NCI-H526 (cell line): ENCODE measurements at regions not wholly inside any gene's neighbourhood (a gene's known extent, or its start where the extent isn't known, plus 50 kb on each side); places are given as distances from the start of the nearest gene placed in this dataset.
"Not testable (repeated sequence)": the region's sequence is repeated elsewhere in the genome, so short reads cannot be mapped to it uniquely, and the experiment has no call there.

ENCODE experiments used
- DNase-seq, 2 experiments: peaks; one replicate each; lab custom pipeline; 2025; lab: John Stamatoyannopoulos, UW

DNA sequence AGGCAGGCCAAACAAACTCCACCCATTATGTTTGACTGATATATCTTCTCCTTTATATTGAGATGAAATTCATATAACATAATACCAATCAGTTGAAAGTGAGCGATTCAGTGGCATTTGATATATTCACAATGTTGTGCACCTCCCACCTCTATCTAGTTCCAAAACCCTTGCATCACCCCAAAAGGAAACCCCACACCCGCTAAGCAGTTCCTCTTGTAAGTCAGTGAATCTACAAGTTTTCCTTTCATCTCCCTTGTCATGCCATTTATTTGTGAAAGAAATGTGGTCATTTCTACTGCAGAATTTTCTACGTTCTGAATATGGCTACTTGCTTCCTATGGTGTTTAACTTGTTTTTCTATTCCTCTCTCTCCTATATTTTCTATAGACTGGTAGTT is 99.4 kb upstream of the PTPN3 start:
- DNase-seq: no peak

DNA sequence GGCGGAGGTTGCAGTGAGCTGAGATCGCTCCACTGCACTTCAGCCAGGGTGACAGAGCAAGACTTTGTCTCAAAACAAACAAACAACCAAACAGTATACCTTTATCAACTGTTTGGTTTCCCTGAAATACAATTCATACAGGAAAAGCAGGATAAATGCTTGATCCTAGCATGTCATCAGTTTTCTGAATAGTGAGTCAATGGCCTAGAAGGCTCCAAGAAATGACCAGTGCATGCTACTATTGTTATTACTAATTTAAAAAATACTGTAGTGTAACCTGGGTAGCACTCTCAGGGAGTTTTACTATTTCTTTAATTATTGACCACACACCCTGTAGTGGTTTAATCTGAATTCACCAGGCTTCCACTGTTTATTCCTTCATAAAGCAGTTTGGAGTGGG is 101.0 kb upstream of the PTPN3 start:
- DNase-seq: no peak

DNA sequence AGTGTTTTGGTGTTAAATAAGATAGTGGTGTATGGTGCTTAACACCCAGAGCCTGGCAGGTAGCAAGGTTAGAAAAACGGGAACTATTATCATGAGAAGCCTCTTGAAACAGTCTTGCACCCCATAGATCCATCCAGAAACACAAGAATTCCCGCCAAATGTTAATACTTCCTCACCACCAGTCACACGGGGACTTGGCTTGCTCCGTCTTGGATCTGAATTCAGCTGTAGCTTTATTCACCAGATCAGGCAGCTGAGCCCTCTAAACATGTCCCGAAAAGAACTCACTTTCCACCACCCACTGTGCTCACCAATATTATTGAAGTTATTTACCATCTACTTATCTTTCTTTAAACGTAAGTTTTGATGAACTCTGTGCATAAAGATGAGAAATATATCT is 101.6 kb upstream of the PTPN3 start:
- DNase-seq: no peak

DNA sequence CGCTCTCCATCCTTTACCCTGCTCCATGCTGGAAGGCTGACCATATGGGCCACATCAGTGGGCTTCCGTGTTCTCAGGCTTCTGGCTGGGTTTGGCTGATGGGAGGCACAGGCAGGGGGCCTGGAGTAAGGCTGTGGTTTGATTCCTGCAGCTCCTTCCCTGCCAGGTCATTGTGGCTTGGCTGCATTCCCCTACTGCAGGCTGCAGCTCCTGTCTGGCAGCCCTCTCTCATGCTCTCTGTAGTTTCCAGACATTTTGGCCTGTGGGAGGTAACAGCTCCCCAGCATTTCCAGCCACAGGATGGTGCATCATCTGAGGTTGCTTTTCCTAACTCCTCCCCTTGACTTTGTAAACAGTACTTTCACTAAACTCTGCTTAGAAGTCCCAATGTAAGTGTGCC is 102.0 kb upstream of the PTPN3 start:
- no peak for DNase-seq

DNA sequence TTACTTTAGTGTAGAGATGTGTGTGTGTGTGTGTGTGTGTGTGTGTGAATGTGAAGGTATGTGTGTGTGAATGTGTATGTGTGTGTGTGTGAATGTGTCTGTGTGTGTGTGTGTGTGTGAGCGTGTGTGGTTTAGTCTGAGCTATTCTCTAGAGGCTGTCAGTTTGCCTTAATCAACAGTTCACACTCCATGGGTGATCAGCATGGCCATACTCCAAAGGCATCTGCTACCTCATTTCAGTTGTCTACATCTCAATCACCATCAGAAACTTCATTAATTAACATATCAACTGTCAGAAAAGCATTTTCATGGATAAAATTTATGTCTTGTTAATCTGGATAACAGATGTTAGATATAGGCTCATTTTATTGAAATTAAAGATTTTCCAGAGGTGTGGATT is 103.1 kb upstream of the PTPN3 start:
- no peak for DNase-seq

DNA sequence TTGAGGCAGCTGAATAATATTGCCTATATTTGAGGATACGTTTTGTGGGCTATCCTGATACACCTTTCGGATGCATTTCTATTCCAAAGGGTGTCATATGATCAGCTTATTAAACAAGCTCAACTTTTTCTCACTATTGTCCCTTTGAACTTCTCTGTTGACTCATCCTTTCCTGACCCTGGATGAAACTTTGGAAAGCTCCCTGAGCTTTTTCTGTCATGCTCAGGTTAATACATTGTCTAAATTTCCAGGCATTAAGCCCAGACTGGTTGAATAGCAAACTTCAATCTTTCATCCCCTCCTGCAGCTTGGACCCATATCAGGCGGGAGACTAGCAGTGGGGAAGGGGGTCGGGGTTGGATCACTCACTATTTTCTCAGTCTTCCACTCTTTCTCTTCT is 104.9 kb upstream of the PTPN3 start:
- DNase-seq: no peak

DNA sequence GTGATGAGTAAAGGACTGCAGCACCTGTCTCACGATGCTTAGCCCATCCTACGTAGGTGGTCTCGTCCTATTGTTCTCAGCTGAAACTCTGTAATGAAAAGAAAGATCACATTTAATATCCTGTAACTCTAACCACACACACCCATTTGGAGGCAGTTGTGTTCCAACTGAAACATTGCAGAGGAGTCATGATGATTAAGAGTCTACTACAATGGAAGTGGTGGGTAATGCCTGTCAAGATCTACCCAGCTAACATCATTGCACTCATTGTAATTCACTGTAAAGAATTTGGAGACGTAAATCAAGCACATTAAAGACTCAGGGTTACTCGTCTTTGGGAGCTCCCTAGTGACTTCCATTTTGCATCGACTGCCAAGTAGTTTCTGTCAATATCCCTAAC is 106.0 kb upstream of the PTPN3 start:
- no peak for DNase-seq

DNA sequence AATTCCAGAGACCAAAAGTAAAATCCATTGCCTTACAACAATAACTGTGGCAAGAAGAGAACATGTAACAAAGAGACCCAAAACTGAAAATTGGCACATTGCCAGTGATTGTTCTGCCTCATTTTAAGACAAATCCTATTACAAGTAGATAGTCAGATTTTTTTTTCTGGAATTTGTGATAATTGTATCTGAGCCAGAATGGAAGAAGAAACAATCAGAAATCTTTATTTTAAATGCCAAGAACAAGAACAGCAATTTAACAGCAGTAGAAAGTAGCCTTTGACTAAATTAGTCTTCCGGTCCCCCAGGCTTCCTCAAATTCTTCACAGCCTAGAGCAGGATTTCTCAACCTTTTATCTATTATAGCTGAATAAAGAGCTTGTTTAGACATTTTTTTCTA is 106.7 kb upstream of the PTPN3 start:
- DNase-seq: no peak

DNA sequence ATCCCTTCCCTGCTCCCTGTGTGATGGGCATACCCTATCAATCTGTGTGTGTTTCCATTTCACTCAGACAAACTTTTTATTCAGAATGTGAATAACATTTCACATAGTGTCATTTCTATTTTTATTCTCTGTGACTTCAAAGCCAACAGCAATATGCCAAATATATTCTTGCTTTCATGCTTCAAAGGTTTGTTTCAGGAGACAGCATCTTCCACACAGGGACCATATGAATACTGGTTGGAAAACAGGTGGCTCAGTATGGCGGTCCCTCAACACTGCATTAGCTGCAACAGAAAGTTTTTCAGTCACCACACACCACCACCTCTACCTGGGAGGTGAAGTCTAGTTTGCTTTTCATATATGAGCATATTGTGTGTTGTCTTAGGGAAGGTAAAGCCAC is 111.0 kb upstream of the PTPN3 start:
- no peak for DNase-seq

DNA sequence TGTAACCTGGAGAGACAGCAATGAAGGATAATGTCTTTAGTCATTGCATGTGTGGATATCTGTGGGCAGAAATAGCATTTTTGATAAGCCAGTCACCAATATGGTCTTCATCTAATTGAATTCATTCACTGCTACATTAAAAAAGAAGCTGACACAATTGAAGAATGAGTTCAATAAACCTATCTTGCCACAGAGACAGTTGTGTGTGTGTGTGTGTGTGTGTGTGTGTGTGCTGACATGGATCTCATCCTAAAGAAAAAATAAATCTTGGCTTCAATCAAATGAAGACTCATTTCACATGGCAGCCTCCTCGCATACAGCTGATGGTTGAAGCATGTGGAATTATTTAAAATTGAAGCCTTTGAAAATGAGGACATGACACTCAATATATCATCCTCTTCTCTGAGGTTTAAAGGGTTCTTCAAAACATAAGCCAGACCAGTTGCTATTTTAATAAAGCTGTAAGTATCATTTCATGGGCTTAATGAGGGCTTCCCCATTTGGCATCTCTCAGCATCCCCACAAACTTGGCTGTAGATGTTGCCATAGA is 118.5 kb upstream of the PTPN3 start:
- no peak for DNase-seq

DNA sequence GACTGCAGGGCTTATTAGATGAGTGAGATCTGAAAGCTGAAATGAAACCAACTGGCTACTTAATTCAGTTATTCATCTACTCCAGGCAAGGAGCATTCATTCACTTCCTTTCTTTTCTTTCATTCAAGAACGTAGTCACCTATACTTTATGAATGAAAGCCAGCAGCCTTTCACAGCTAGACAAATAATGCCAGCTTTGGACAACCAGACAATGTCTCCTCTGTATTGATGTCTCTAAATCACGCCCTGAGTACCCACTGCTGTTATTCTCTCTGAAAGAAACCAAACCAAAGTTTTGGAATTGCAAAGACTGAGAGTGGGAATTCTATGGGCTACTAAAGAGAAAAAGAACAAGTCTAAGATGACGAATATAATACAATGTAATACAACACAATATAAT is 121.2 kb upstream of the PTPN3 start:
- DNase-seq: no peak

DNA sequence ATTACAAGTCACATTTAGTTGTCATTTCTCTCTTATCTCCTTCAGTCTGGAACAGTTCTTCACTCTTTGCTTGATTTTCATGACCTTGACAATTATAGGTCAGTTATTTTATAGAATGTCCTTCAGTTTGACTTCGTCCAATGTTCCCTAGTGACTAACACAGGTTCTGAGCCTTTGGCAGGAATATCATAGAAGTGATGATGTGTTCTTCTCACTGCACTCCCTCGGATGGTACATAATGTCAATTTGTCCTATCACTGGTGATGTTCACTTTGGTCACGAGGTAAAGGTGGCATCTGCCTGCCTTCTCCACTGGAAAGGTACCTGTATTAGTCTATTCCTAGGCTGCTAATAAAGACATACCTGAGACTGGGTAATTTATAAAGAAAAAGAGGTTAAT is 126.0 kb upstream of the PTPN3 start:
- no peak for DNase-seq

DNA sequence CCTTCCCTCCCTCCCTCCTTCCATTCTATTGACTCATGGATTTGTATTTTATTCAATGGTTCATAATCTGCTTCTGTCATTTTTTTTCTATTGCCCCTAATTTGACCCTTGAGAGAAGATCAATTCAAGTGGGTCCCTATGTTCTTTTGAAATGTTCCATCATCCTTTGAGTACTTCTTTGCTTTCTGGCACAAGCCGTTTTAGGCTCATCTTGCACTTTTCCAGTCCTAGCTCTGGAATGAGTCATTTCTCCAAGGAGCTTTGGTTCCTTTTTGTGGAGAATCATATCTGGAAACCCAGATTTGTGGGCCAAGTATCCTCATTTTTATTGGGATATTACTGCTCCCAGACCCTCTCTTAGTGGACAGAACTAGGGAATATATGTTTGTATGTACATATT is 126.8 kb upstream of the PTPN3 start:
- no peak for DNase-seq

DNA sequence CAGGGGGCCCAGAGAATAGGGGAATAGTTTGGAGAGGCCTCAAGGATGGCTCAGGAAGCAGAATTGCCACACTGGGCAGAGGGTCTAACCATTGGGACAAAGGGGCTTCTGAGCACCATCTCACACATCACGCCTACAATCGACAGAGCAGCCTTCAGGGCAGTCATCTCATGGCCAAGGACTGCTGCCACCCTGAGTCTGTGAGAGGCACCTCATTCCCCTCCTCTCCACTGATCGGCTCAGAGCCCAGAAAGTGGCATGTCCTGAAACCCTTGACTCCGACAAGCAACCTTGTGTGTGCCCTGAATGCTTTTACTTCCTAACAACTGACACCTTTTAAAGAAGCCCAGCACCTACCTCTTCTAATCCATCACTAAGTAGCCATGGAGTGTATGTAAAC is 128.9 kb upstream of the PTPN3 start:
- DNase-seq: no peak

DNA sequence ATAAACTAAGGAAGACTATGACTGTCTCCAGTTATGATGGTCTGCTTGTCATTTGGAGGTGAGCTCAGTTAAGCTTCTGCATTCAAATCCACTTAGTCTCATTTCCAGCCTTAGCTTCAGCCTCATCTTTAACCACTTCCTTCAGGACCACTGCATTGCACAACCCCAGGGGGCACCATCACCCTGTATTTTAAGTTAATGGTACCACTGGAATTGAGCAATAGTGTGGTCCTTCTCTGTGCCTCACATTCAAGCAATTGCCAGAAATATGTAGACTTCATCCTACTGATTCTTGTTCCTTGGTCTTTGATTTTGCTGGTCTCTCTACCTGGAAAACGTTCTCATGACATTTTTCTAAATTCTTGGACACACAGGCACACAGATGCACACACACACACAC is 131.5 kb upstream of the PTPN3 start:
- no peak for DNase-seq

DNA sequence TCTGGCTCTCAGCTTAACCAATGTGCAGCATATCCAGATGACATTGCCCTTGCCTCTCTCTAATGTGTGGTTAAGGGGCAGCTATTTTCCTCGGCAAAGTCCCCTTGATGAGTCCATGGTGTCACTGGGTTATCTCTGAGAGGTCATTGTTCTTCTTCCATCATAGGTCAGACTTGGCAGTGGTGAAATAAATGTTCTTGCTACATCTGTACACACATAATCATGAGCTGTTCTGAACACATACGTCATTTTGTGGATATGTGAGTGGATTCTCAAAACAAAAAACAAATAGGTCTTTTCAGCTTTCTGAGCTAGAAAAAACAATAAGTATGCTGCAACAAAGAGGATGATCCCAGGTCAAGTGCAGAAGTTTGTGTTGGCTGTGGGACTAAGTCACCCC is 134.7 kb upstream of the PTPN3 start:
- no peak for DNase-seq

DNA sequence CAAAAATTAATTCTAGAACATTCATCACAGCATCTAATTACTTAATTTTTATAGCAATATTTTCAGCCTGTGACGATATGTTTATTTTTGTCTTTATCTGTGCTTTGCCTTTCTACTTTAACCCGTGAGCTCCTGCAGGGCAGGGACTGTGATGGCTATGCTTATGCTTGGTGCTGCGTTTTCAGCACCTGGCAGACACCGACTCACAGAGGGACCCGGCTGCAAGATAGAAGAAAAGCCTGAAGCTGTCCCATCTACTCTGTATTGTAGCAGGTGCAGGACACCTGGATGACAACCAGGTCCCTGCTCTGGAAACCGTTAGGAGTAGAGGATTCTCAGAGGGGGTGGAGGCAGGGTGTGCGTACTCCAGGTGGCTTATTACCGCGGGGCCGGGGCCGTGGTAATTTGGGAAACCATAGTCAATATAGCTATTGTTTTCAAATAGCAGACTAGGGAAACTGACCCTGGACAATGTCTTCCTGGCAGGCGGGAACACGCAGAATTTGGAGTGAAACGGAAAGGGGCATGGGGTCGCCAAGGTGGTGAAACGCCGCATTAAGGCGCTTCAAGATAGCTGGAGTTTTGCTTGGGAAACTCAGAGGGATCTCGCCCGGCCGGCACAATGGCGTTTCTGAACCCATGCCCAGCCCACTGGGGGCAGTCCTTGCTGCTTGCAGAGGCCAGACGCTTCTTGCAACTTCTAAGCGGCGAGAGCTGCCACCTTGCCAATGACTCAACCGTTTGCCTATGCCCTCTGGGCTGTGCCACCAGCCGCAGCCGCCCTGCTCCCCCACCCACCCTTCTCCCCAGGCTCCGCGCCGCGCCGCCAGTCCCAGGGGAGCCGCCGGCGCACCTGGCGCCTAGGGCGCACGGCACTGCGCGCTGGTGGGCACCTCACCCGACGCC is 140.1 kb upstream of the PALM2AKAP2 start:
- DNase-seq: peak; percentile 30 to 73

DNA sequence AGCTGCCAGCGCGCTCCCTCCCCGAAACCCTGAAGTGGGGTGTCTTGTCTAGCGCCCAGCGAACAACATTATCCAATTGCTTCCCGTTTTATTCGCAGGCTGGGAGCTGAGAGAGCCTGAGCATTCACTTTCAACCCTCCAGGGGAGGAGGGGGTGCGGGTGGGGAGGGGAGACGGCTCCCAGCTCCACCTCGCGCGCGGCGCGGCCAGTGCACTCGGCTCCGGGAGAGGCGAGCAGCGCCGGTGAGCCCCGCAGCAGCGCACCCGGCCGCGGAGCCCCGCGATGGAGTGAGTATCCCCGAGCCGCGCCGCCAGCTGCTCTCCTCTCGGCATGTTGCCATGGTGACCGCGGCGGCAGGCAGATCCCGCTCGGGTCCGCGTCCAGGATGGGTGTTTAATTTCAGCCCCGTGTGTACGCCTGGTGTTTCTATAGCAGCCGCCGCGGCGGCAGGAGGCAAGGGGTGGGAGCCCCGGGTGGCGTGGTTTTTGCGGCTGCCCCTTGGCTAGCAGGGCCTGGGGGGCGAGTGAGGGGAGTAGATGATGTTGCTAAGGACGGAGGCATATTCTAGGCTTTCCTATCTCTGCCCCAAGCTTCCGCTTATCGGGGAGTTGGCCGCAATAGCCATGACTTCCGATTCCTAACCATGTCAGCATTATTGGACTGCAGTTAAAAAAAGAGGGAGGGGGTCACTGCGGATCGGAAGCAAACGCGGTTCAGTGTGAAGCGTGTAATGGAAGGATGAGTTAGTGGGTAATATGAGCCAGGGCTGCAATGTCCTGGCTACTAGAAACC is 139.2 kb upstream of the PALM2AKAP2 start:
- peak; percentile 50 to 73 for DNase-seq

DNA sequence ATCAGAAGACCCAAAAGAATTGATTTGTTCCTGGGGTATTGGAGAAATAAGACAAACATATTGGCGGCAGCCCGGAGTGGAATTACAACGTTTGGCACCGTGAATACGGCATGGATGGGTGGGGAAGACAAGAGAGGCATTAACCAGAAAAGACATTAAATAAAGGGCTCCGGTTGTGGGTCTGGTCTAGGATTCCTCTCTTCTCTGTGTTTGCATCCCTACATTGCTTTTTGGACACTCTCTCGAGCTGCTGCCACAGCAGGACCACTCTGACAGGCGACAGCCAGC is 138.7 kb upstream of the PALM2AKAP2 start:
- no peak for DNase-seq

DNA sequence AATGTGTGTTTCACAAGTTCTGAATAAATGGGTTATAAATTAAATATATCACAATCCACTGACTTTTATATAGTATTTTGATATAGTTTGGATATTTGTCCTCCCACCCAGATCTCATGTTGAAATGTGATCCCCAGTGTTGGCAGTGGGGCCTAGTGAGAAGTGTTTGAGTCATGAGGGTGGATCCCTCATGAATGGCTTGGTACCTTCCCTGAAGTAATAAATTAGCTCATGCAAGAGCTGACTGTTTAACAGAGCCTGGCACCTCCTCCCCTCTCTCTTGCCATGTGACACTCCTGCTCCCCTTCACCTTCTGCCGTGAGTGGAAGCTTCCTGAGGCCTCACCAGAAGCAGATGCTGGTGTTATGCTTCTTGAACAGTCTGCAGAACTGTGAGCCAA is 127.9 kb upstream of the PALM2AKAP2 start:
- peak in 1 of 2 experiments; percentile 2 for DNase-seq

DNA sequence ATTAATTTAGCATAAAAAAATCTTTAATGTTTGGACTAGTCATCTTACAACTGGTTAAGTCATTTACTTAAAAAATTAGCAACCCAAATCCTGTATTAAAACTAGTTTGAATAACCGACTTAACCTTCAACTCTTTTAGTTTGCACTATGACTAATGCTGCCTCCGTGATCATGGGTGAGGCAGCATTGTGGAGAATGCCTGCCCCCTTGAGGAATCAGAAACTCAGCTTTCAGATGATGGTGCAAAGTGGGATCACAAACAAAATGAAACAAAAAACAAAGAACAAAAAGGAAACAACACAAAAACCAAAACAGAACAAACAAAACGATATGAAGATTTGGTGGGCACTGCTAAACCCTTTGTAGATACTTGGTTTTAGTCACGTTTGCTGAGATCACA is 127.0 kb upstream of the PALM2AKAP2 start:
- peak; percentile 68 to 70 for DNase-seq

DNA sequence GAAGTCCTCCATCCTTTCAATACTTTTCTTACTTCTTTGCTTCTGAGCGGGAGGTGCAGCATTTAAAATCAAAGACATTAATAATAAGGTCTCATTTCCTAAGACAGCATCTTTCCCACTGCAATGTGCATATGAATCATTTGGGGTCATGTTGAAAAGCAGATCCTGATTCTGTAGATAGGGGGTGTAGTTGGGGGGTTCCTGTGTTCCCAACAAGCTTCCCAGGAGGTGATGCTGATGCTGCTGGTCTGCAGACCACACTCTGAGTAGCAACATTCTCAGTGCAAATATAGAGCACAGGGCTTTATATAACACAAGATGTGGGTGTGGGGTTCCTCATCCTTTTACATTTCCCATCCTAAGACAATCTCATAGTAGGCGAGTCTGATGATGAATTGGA is 126.5 kb upstream of the PALM2AKAP2 start:
- no peak for DNase-seq

DNA sequence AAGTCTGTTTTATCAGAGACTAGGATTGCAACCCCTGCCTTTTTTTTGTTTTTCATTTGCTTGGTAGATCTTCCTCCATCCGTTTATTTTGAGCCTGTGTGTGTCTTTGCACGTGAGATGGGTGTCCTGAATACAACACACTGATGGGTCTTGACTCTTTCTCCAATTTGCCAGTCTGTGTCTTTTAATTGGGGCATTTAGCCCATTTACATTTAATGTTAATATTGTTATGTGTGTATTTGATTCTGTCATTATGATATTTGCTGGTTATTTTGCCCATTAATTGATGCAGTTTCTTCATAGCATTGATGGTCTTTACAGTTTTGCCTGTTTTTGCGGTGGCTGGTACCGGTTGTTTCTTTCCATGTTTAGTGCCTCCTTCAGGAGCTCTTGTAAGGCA is 116.0 kb upstream of the PALM2AKAP2 start:
- not testable (repeated sequence) for DNase-seq
